ENCODE measurements at regions not wholly inside any gene's neighbourhood (a gene's known extent, or its start where the extent isn't known, plus 50 kb on each side); places are given as distances from the start of the nearest gene placed in this dataset.

DNA sequence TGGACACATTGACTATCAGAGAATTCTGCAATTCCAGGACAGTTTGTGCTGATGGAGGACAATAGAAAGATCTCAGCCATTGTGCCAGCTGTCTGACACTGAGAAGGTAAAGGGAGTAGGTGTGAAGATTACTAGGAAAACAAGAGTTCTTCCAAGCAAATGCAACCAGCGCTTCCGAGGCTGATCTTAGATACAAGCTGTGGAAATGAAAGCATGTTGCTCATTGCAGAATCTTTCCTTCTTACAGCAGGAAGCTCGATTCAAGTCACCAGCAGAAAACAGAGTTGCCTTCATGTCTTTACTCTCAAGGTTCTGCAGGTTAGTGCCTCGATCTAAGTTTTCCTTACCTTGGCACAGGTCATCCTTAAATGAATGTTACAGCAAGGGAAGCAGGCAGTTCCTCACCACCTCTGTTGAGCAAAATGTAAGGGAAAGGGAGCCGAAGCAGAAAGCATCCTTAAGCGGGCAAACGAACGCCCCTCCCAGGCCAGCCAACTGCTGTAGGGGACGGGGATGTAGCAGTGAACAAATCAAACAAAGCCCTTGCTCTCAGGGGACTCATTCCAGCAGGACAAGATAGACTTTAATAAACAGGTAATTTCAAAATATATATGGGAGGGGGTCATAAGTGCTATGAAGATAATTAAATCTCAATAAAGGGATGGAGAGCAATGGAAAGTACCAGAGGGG lies 54.3 kb downstream of the MARCHF4 start:
- Mint-ChIP-seq H3K27me3 (ENCODE audit: insufficient read depth, unreplicated experiment) (peaks cover 34% of the 10 kb centered on the region), H3K36me3 (ENCODE audit: insufficient read depth, unreplicated experiment) (no peaks in the 10 kb centered on the region), H3K27ac (ENCODE audit: unreplicated experiment) (no peak overlapping the region), H3K4me1 (ENCODE audit: low read depth, unreplicated experiment) (no peaks in the 10 kb centered on the region), H3K4me3 (ENCODE audit: unreplicated experiment) (no peak overlapping the region), H3K9me3 (ENCODE audit: unreplicated experiment) (no peaks in the 10 kb centered on the region)
- DNase-seq = no peak
- Histone ChIP-seq H3K36me3 (ENCODE audit: control insufficient read depth, insufficient read depth, low read length) (no peaks in the 10 kb centered on the region), H3K27me3 (replicated peaks; ENCODE audit: control insufficient read depth, insufficient read depth, low read length) (peaks cover 1% of the 10 kb centered on the region), H3K4me3 (ENCODE audit: low read depth, low read length) (no peak overlapping the region), H3K9me3 (no peaks in the 10 kb centered on the region), H3K4me1 (no peaks in the 10 kb centered on the region)
- BruUV-seq (replicated peaks) = no TSS peak
- ChIA-PET CTCF (interaction anchor here (0.6 kb wide), 1 partner anchor 16 kb away, joined by 3 read pairs; no protein-coding TSS in a partner anchor), POLR2A (no interaction called here)
- TF ChIP-seq, protein P1, sequence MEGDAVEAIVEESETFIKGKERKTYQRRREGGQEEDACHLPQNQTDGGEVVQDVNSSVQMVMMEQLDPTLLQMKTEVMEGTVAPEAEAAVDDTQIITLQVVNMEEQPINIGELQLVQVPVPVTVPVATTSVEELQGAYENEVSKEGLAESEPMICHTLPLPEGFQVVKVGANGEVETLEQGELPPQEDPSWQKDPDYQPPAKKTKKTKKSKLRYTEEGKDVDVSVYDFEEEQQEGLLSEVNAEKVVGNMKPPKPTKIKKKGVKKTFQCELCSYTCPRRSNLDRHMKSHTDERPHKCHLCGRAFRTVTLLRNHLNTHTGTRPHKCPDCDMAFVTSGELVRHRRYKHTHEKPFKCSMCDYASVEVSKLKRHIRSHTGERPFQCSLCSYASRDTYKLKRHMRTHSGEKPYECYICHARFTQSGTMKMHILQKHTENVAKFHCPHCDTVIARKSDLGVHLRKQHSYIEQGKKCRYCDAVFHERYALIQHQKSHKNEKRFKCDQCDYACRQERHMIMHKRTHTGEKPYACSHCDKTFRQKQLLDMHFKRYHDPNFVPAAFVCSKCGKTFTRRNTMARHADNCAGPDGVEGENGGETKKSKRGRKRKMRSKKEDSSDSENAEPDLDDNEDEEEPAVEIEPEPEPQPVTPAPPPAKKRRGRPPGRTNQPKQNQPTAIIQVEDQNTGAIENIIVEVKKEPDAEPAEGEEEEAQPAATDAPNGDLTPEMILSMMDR (IDR thresholded peaks at IDR 0.05; ENCODE audit: insufficient read depth in 1 of 2, low read depth in 1 of 2, low read length in 1 of 2, severe bottlenecking in 1 of 2, unreplicated experiment in 1 of 2) = no peak
- intact Hi-C loops (cut with micrococcal nuclease; ENCODE audit: unreplicated experiment) = no loop called here

DNA sequence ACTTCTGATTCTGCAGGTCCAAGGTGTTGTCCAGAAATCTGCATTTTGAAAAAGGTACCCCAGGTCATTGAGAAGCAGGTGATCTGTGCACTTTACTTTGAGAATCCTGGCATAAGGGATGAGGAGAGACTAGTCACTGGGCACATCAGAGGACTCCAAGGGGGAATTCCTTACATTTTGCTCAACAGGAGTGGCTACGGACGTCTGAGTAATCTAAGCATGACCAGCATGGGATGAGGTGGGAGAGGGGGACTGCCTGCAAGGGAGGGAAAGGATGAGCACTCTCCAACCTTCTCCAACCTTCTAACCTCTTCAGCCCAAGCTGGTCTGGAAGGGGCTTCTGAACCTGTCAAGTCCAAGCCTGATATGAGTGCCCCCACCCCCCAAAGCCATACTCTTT lies 55.5 kb downstream of the MARCHF4 start:
- no peak for DNase-seq
- no peaks in the 10 kb centered on the region for H3K36me3 Mint-ChIP-seq (ENCODE audit: insufficient read depth, unreplicated experiment)
- no peaks in the 10 kb centered on the region for H3K4me1 ChIP-seq
- H3K9me3 Mint-ChIP-seq (ENCODE audit: unreplicated experiment) = no peaks in the 10 kb centered on the region
- BruUV-seq (replicated peaks) = no TSS peak
- peaks cover 33% of the 10 kb centered on the region for H3K27me3 Mint-ChIP-seq (ENCODE audit: insufficient read depth, unreplicated experiment)
- intact Hi-C loops (cut with micrococcal nuclease; ENCODE audit: unreplicated experiment) = no loop called here
- no peaks in the 10 kb centered on the region for H3K36me3 ChIP-seq (ENCODE audit: control insufficient read depth, insufficient read depth, low read length)
- H3K9me3 ChIP-seq = no peaks in the 10 kb centered on the region
- TF ChIP-seq, protein P1 (IDR thresholded peaks at IDR 0.05; ENCODE audit: insufficient read depth in 1 of 2, low read depth in 1 of 2, low read length in 1 of 2, severe bottlenecking in 1 of 2, unreplicated experiment in 1 of 2) = no peak
- H3K4me3 ChIP-seq (ENCODE audit: low read depth, low read length) = no peak overlapping the region
- H3K27ac Mint-ChIP-seq (ENCODE audit: unreplicated experiment) = no peak overlapping the region
- no peaks in the 10 kb centered on the region for H3K4me1 Mint-ChIP-seq (ENCODE audit: low read depth, unreplicated experiment)
- no peaks in the 10 kb centered on the region; the same call in none of the 2 replicates for H3K27me3 ChIP-seq (replicated peaks; ENCODE audit: control insufficient read depth, insufficient read depth, low read length)
- CTCF ChIA-PET = no interaction called here
- POLR2A ChIA-PET = no interaction called here
- no peak overlapping the region for H3K4me3 Mint-ChIP-seq (ENCODE audit: unreplicated experiment)

DNA sequence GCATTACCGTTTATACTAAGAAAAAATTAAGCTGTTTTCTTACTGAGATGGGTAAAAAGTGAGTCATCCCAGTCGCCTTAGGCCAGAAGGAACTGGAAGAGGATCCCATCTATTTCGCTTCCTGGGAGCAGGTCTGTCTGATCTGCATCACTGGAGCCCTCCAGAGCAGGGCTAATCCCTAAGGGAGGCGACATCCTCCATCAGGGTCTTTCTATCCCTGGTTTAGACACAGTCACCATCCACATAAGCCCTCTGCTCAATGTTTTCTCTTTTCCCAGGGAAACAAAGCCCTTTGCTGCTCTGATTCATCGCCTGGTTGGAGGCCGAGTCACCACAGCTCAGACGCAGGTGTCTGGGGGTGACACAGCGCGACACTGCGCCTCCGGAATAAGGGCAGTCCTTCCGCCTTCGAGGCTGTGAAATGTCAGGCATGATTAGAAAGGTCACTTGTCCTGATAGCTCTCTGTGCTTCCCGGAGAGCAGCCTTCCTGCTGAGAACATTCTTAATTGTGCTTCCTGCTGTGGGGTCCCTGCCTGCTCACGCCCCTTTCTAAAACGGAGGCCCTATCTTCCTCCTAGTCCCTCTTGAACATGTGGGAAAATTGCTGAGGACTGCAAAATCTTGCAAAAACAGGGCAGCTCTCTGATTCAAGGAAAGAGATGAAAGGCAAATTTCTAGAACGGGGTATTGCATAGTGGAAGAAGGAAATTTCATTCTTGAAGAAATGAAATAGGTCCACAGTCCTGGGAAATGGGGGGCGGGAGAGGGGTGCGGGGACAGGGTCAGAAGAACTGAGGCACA lies 56.3 kb downstream of the MARCHF4 start:
- no peaks in the 10 kb centered on the region for H3K4me1 ChIP-seq
- H3K36me3 ChIP-seq (ENCODE audit: control insufficient read depth, insufficient read depth, low read length) = no peaks in the 10 kb centered on the region
- TF ChIP-seq, protein P1 (IDR thresholded peaks at IDR 0.05; ENCODE audit: insufficient read depth in 1 of 2, low read depth in 1 of 2, low read length in 1 of 2, severe bottlenecking in 1 of 2, unreplicated experiment in 1 of 2) = no peak
- Mint-ChIP-seq H3K4me1 (ENCODE audit: low read depth, unreplicated experiment) (no peaks in the 10 kb centered on the region), H3K27me3 (ENCODE audit: insufficient read depth, unreplicated experiment) (peaks cover 33% of the 10 kb centered on the region), H3K36me3 (ENCODE audit: insufficient read depth, unreplicated experiment) (no peaks in the 10 kb centered on the region), H3K4me3 (ENCODE audit: unreplicated experiment) (no peak overlapping the region), H3K9me3 (ENCODE audit: unreplicated experiment) (no peaks in the 10 kb centered on the region), H3K27ac (ENCODE audit: unreplicated experiment) (no peak overlapping the region)
- CTCF ChIA-PET = no interaction called here
- DNase-seq = peak in 1 of 2 experiments; percentile 5
- intact Hi-C loops (cut with micrococcal nuclease; ENCODE audit: unreplicated experiment) = no loop called here
- no peaks in the 10 kb centered on the region for H3K9me3 ChIP-seq
- H3K4me3 ChIP-seq (ENCODE audit: low read depth, low read length) = no peak overlapping the region
- POLR2A ChIA-PET = no interaction called here
- no TSS peak for BruUV-seq (replicated peaks)
- H3K27me3 ChIP-seq (replicated peaks; ENCODE audit: control insufficient read depth, insufficient read depth, low read length) = no peaks in the 10 kb centered on the region; the same call in none of the 2 replicates

All from Caco-2 (cell line).